Hematopoietic multipotent progenitor cell (in vitro differentiated cells): ENCODE measurements at regions not wholly inside any gene's neighbourhood (a gene's known extent, or its start where the extent isn't known, plus 50 kb on each side); places are given as distances from the start of the nearest gene placed in this dataset.

Source experiments
- DNase-seq, 3 donors: peaks; one replicate each; pipeline ENCODE4 v3.0.0-alpha.2; 2011 to 2015; ENCODE audit warnings: low read depth in 2 of 3, low spot score in 2 of 3

- DNase-seq = no peak
Measured at GRCh38 chr1:68378296-68379084, 71.3 kb downstream of the RPE65 start.

- DNase-seq = no peak
Measured at GRCh38 chr1:68377098-68377497, 72.7 kb downstream of the RPE65 start.

- DNase-seq = no peak
Measured at GRCh38 chr1:68376441-68376840, 73.3 kb downstream of the RPE65 start.

- DNase-seq = no peak
Measured at GRCh38 chr1:68375919-68376318, 73.8 kb downstream of the RPE65 start.

GRCh38 chr1:68373173-68373572, 76.6 kb downstream of the RPE65 start:
- no peak for DNase-seq

GRCh38 chr1:68372487-68372886, 77.3 kb downstream of the RPE65 start:
- no peak for DNase-seq

- no peak for DNase-seq
Measured at GRCh38 chr1:68370101-68370915, 79.4 kb downstream of the RPE65 start.

- DNase-seq = no peak
Measured at GRCh38 chr1:68366572-68366971, 83.2 kb downstream of the RPE65 start.

GRCh38 chr1:68365709-68366382, 83.9 kb downstream of the RPE65 start:
- DNase-seq = no peak

GRCh38 chr1:68363339-68363738, 86.4 kb downstream of the RPE65 start:
- no peak for DNase-seq

GRCh38 chr1:68361346-68361910, 88.3 kb downstream of the RPE65 start:
- no peak for DNase-seq

GRCh38 chr1:68359045-68359444, 90.7 kb downstream of the RPE65 start:
- DNase-seq = no peak

GRCh38 chr1:68358439-68358838, 91.3 kb downstream of the RPE65 start:
- peak in 1 of 3 donors; percentile 46 for DNase-seq

- DNase-seq = no peak
Measured at GRCh38 chr1:68355614-68356013, 94.1 kb downstream of the RPE65 start.

GRCh38 chr1:68352202-68352601, 97.6 kb downstream of the RPE65 start:
- no peak for DNase-seq

GRCh38 chr1:68347415-68347814, 102.3 kb downstream of the RPE65 start:
- DNase-seq = peak in 2 of 3 donors; percentile 57 to 93

- DNase-seq = peak in 1 of 3 donors; percentile 48
Measured at GRCh38 chr1:68346188-68346808, 103.5 kb downstream of the RPE65 start.

GRCh38 chr1:68344208-68344607, 105.5 kb downstream of the RPE65 start:
- DNase-seq = no peak

- DNase-seq = no peak
Measured at GRCh38 chr1:68340951-68341350, 108.6 kb upstream of the WLS start.

- DNase-seq = no peak
Measured at GRCh38 chr1:68339505-68339904, 107.2 kb upstream of the WLS start.

GRCh38 chr1:68338081-68338480, 105.8 kb upstream of the WLS start:
- DNase-seq = no peak
